Ascending aorta (tissue), 2 donors: ENCODE measurements at regions not wholly inside any gene's neighbourhood (a gene's known extent, or its start where the extent isn't known, plus 50 kb on each side); places are given as distances from the start of the nearest gene placed in this dataset.
A peak's percentile ranks its signal among the peaks of the same experiment; 100 is the strongest.

ENCODE experiments used
- DNase-seq, 2 donors: peaks; one replicate each; pipeline ENCODE4 v3.0.0-alpha.2; 2019; ENCODE audit warnings: low spot score in 2 of 2
- H3K27ac ChIP-seq, 2 donors: fragments of 200-600 bp; sonication (generic); one replicate each; pipeline ENCODE4 v1.5.1; 2016 to 2017; ENCODE audit warnings: mild to moderate bottlenecking in 1 of 2
- H3K27me3 ChIP-seq: fragments of 200-600 bp; sonication (generic); one replicate; pipeline ENCODE4 v1.5.1; 2017
- H3K36me3 ChIP-seq, 2 donors: fragments of 200-600 bp; sonication (generic); one replicate each; pipeline ENCODE4 v1.5.1; 2016
- H3K4me1 ChIP-seq, 2 donors: fragments of 200-600 bp; sonication (generic); one replicate each; pipeline ENCODE4 v1.5.1; 2016 to 2017; ENCODE audit warnings: mild to moderate bottlenecking in 1 of 2
- H3K4me3 ChIP-seq, 2 donors: fragments of 200-600 bp; sonication (generic); one replicate each; pipeline ENCODE4 v1.5.1; 2016 to 2017; ENCODE audit warnings: mild to moderate bottlenecking in 1 of 2
- H3K9me3 ChIP-seq, 2 donors: fragments of 200-600 bp; sonication (generic); one replicate each; pipeline ENCODE4 v1.5.1; 2016
- CTCF ChIP-seq, 3 experiments: fragments of 200-600 bp in 2 of 3; fragments of 450-650 bp in 1 of 3; sonication (generic) in 2 of 3; IDR thresholded peaks; one replicate each; pipeline ENCODE4 v1.5.1; 2016 to 2019; ENCODE audit warnings: antibody characterized with exemption in 3 of 3, mild to moderate bottlenecking in 1 of 3, moderate library complexity in 1 of 3
- intact Hi-C: fragments of 100-400 bp; cut with DNase I; formaldehyde crosslinking; loops from one replicate; pipeline ENCODE4 v1.15.1; 2023

GRCh38 chr16:85166281-85166680, 54.0 kb upstream of the CIBAR2 start:
- no peak overlapping the region for H3K4me3 ChIP-seq
- DNase-seq, result no peak
- no peak for TF ChIP-seq CTCF (IDR thresholded peaks at IDR 0.05)
- H3K36me3 ChIP-seq, result no peaks in the 10 kb centered on the region
- peaks cover 9 to 40% of the 10 kb centered on the region in 2 donors for H3K4me1 ChIP-seq
- no peaks in the 10 kb centered on the region for H3K27me3 ChIP-seq
- intact Hi-C loops, result no loop called here
- no peak overlapping the region for H3K27ac ChIP-seq
- no peaks in the 10 kb centered on the region for H3K9me3 ChIP-seq

- DNase-seq, result no peak
- H3K9me3 ChIP-seq, result no peaks in the 10 kb centered on the region
- H3K4me3 ChIP-seq, result no peak overlapping the region
- no peaks in the 10 kb centered on the region for H3K36me3 ChIP-seq
- H3K27ac ChIP-seq, result no peak overlapping the region
- no peaks in the 10 kb centered on the region for H3K27me3 ChIP-seq
- intact Hi-C loops, result no loop called here
- H3K4me1 ChIP-seq, result peaks cover 13 to 40% of the 10 kb centered on the region in 2 donors
- no peak for TF ChIP-seq CTCF (IDR thresholded peaks at IDR 0.05)
These were observed 54.7 kb upstream of the CIBAR2 start for GRCh38 chr16:85166699-85167588.

DNA sequence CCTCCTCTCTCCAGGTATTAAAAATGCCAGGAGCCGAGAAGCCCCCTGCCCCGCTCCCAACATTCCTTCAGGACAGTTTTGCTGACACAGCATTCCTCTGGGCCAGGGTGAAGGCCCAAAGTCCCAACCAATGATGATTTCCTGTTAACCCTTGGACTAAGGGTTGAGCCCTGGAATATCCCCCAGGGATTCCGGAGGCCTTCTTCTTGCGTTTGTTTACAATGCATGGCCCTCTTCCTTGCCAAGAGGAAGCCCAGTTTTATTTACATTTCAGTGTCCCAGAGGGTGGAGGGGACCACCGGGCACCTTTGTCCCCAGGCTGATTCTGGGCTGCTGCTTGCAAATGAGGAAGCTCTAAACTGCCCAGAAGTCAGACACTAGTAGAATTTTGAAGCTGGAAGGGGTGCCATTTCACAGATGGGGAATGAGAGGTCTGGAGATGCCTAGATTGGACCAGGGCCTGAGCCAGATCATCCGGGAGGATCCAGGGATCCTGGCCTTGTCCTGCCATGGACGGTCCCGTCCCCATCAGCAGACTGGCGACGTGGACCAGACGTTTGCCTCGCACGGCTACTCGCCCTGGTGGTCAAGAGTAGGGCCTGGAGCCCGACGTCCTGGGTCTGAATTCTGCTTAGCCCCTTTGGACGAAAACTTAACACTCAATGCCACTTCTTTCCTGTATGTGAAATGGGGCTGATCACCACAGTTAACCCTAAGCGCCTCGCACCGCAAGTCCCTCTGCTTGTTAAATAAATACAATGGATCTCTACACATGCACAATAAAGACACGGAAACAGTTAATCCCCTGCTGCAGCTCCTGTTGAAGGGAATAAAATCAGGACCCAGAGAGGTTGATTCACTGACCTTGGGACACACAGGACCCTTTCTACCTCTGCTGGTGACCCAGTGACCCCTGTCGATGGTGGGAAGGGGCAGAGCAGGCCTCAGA, 55.6 kb upstream of the CIBAR2 start:
- H3K36me3 ChIP-seq, result no peaks in the 10 kb centered on the region
- H3K4me1 ChIP-seq, result peaks cover 9 to 41% of the 10 kb centered on the region in 2 donors
- H3K4me3 ChIP-seq, result no peak overlapping the region
- TF ChIP-seq CTCF (IDR thresholded peaks at IDR 0.05), result no peak
- no peaks in the 10 kb centered on the region for H3K9me3 ChIP-seq
- no peaks in the 10 kb centered on the region for H3K27me3 ChIP-seq
- DNase-seq, result no peak
- peak overlapping the region in 1 of 2 donors; percentile 4 for H3K27ac ChIP-seq
- intact Hi-C loops, result no loop called here

GRCh38 chr16:85168732-85169256, 56.5 kb upstream of the CIBAR2 start:
- DNase-seq, result peak in 1 of 2 donors; percentile 81
- Histone ChIP-seq H3K36me3 (no peaks in the 10 kb centered on the region), H3K4me1 (peaks cover 9 to 44% of the 10 kb centered on the region in 2 donors), H3K27ac (peak overlapping the region in 1 of 2 donors; percentile 4), H3K4me3 (peak overlapping the region in 1 of 2 donors; percentile 51), H3K27me3 (no peaks in the 10 kb centered on the region), H3K9me3 (no peaks in the 10 kb centered on the region)
- intact Hi-C loops, result no loop called here
- TF ChIP-seq CTCF (IDR thresholded peaks at IDR 0.05), result no peak

DNA sequence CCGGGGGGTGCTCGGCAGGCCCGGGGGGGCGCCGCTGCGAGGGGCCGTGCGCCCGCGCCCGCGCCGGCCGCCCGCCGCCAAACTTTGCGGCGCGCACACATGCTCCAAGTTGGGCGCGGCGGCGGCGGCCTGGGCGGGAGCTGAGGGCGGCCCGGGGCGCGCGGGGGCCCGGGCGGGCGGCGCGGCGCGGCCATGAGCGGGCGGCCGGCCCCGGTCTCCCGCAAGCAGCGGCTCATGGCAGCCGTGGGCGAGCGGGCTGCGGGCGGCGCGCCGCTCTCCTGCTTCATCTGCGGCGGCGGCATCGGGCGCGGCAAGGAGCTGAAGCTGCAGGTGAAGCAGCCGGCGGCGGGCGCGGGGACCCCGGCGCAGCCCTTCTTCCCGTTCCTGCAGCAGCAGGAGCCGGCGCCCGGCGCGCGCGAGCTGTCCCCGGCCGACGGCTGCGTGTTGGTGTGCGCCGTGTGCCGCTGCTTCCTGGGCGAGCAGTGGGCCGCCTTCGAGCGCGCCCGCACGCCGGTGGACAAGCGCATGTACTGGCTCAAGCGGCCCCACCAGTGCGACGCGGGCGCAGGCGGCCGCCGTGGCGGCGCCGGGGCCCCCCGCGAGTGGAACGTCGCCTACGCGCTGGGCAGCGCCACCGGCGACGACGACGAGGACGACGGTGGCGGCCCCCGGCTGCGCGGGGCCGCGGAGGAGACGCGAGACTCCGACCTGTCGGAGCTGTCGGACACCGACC, 57.2 kb upstream of the CIBAR2 start:
- no peak for TF ChIP-seq CTCF (IDR thresholded peaks at IDR 0.05)
- no peaks in the 10 kb centered on the region for H3K36me3 ChIP-seq
- H3K4me3 ChIP-seq, result peak overlapping the region; percentile 72 to 78
- no peak for DNase-seq
- intact Hi-C loops, result loop anchor here (5.0 kb wide), 2 partner anchors 38 to 63 kb away; no protein-coding TSS in a partner anchor
- no peak overlapping the region for H3K27ac ChIP-seq
- H3K4me1 ChIP-seq, result peaks cover 9 to 51% of the 10 kb centered on the region in 2 donors
- H3K9me3 ChIP-seq, result no peaks in the 10 kb centered on the region
- no peaks in the 10 kb centered on the region for H3K27me3 ChIP-seq
